Erythroblast (primary cell): ENCODE measurements at regions not wholly inside any gene's neighbourhood (a gene's known extent, or its start where the extent isn't known, plus 50 kb on each side); places are given as distances from the start of the nearest gene placed in this dataset.

ENCODE experiments used
- GATA1 ChIP-seq: IDR thresholded peaks from 2 replicates; pipeline ENCODE4 v1.6.1; 2011; ENCODE audit warnings: low read depth, mild to moderate bottlenecking, control low read depth, low read length, moderate library complexity
- POLR2A ChIP-seq: IDR thresholded peaks from 2 replicates; pipeline ENCODE4 v1.6.1; 2011; ENCODE audit warnings: mild to moderate bottlenecking, low read length

- TF ChIP-seq POLR2A (no peak), GATA1 (no peak)
Measured at GRCh38 chr15:26231096-26231495, 368.0 kb upstream of the ATP10A start.
